PC-9 (cell line): ENCODE measurements at regions not wholly inside any gene's neighbourhood (a gene's known extent, or its start where the extent isn't known, plus 50 kb on each side); places are given as distances from the start of the nearest gene placed in this dataset.

ENCODE experiments used
- EZH2 ChIP-seq: fragments of 200-600 bp; sonication (generic); IDR thresholded peaks from 2 replicates; pipeline ENCODE4 v1.8.0; 2017; ENCODE audit warnings: antibody characterized with exemption, low read depth
- TF ChIP-seq, protein P1 (sequence below): fragments of 200-600 bp; sonication (generic); conservative IDR thresholded peaks from 2 replicates; pipeline ENCODE4 v1.6.1; 2017; ENCODE audit warnings: mixed run types, antibody characterized with exemption, mild to moderate bottlenecking, moderate library complexity

- TF ChIP-seq, protein P1, sequence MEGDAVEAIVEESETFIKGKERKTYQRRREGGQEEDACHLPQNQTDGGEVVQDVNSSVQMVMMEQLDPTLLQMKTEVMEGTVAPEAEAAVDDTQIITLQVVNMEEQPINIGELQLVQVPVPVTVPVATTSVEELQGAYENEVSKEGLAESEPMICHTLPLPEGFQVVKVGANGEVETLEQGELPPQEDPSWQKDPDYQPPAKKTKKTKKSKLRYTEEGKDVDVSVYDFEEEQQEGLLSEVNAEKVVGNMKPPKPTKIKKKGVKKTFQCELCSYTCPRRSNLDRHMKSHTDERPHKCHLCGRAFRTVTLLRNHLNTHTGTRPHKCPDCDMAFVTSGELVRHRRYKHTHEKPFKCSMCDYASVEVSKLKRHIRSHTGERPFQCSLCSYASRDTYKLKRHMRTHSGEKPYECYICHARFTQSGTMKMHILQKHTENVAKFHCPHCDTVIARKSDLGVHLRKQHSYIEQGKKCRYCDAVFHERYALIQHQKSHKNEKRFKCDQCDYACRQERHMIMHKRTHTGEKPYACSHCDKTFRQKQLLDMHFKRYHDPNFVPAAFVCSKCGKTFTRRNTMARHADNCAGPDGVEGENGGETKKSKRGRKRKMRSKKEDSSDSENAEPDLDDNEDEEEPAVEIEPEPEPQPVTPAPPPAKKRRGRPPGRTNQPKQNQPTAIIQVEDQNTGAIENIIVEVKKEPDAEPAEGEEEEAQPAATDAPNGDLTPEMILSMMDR: no peak
- TF ChIP-seq EZH2: no peak
These were observed 78.7 kb upstream of the ABI1 start for GRCh38 chr10:26939290-26939961.
